GM19324 (cell line): ENCODE measurements at regions not wholly inside any gene's neighbourhood (a gene's known extent, or its start where the extent isn't known, plus 50 kb on each side); places are given as distances from the start of the nearest gene placed in this dataset.
"Not testable (repeated sequence)": the region's sequence is repeated elsewhere in the genome, so short reads cannot be mapped to it uniquely, and the experiment has no call there.

Experiments
- ATAC-seq: cut with Tn5 transposase; IDR thresholded peaks from one replicate; pipeline ENCODE4 v1.9.1; 2021; ENCODE audit warnings: mild to moderate bottlenecking, moderate library complexity; ENCODE audit not compliant: unreplicated experiment, low FRiP score

DNA sequence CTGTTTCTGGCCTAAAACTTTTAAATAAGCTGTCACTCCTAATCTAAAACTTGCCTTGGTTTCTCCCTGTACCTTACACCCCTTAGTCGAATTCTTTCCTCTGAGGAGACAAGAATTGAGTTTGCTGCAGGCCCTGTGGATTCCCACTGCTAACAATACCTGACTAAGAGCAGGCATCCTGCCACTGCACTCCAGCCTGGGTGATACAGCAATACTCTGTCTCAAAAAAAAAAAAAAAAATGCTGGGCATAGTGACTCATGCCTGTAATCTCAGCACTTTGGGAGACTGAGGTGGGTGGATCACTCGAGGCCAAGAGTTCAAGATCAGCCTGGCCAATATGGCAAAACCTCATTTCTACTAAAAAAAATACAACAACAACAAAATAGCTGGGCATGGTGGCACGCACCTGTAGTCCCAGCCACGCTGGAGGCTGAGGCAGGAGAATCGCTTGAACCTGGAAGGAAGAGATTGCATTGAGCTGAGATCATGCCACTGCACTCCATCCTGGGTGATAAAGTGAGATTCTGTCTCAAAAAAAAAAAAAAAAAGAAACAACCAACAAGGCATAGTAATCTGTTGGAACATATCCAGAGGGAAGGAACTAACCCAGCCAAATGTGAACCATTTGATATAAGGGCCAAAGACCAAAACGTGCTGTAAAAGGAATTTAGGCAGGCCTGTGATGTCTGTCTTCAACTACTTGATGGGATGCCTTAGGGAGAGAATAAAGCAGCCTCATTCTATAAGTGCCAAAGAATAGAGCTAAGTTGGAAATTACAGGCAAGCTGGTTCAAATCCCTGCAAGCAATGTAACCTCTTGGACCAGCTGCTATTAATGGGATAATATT is 732.7 kb upstream of the AUTS2 start:
- no peak for ATAC-seq

DNA sequence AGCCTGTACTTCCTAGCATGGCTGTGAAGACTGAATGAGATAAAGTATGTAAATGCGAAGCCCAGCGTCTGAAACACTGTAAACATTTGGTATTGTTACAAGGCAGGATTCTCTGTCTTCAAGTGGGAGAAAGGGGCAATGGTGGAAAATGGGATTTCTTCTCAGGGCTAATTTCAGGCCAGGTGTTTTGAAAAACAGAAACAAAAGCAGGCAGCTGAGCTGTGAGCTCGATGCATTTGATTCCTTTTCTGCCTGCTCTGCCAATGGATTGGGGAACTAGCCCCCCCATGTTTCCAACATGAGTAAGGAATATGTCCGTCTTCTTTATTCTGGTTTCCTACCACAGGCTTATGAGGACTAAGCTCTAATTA is 732.1 kb upstream of the AUTS2 start:
- ATAC-seq: no peak

DNA sequence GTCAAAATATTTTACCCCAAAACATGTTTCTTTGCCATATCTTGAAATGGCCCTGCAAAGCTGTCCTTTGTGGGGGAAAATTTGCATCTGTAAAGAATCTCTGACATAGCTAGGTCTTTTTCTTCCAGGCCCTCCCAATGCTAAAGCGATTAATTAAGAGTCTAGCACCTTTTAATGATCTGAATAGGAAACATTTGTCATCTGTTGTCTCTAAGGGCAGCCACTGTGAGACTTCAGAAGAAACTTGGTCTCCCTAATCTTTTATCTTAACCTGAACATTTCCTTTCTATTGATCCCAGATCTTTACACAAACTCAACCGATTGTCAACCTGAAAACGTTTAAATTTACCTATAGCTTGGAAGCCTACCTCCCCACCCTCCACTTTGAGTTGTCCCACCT is 731.6 kb upstream of the AUTS2 start:
- ATAC-seq: not testable (repeated sequence)

- no peak for ATAC-seq
These were observed 729.3 kb upstream of the AUTS2 start for GRCh38 chr7:68868978-68869377.

DNA sequence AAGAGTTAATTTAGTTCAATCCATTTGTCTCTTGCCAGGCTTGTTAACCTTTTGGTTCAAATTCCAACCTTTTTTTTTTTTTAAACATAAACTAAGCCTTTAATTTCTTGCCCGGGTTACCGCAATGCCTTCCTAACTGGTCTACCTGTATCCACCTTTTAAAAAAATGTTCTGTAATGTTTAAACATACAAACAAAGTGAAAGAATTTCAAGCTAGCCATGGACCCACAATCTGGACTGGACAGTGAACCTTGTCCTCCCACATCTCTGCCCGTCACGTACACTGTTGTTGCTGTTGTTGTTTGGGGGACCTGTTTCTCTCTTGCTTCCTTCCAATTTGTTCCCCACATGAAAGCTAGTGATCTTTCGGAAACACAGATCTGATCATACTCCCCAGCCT is 724.7 kb upstream of the AUTS2 start:
- no peak for ATAC-seq

- no peak for ATAC-seq
These were observed 722.4 kb upstream of the AUTS2 start for GRCh38 chr7:68875857-68876256.

DNA sequence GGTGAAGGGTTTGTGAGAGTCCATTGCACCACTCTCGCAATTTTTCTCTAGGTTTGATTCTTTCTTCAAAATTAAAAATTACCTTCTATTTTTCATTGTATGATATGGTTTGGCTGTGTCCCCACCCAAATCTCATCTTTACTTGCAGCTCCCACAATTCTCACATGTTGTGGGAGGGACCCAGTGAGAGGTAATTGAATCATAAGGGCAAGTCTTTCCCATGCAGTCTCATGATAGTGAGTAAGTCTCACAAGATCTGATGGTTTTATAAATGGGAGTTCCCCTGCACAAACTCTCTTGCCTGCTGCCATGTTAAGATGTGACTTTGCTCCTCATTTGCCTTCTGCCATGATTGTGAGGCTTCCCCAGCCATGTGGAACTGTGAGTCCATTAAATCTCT is 711.2 kb upstream of the AUTS2 start:
- not testable (repeated sequence) for ATAC-seq

DNA sequence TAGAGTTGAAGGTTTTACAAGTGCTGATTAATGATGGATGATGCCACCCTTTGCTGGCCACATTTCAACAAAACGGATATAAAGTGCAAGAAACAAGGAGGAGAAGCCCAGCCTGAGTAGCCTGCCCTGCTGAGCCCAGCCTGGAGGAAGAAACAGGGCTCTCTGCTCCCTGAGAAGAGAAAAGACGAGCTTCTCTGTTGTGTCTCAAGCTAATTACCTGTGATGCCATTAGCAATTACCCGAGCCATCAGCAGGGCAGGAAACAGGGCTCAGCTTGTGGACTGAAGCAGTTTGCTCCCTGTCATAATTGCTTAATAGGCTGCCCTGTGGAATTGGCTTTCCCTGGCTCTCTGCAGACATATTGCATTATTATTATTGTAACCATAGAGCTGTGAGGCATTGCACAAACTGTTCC is 709.3 kb upstream of the AUTS2 start:
- ATAC-seq: no peak

DNA sequence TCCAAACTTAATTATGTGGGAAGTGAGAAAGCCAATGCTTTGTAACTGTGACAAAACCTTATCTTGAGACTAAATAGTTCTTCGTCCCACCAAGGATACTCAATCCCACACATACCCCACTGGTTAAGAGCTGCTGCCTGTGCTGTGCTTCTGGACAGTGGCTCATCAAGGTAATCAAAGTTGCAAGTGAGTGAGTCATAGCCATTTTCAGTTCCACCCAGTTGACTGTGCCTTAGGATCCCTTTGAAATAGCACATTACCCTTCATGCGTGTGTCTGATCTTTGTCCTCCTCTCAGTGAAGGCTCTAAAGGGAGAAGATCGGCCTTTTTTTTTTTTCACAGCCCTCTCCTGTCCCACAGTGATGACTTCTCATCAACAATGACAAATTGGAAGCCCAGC is 706.0 kb upstream of the AUTS2 start:
- ATAC-seq: no peak

DNA sequence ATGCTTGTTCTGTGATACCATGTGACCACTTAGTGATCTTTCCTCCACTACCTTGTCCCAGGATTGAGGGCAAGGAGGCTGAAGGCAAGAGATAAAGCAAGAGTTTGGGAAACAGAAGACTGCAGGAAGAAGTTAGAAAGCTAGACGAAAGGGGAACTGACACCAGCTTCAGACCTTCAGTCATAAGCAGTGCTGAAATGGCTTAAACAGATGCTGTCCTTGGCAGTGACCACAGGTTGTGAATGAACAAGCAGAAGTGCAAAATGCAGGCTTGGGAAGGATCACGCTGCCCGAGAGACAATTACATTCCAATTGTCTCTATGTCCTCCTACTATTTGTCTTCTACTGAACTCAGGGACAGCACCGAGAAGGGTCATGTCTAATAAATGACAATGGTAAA is 704.9 kb upstream of the AUTS2 start:
- ATAC-seq: no peak

DNA sequence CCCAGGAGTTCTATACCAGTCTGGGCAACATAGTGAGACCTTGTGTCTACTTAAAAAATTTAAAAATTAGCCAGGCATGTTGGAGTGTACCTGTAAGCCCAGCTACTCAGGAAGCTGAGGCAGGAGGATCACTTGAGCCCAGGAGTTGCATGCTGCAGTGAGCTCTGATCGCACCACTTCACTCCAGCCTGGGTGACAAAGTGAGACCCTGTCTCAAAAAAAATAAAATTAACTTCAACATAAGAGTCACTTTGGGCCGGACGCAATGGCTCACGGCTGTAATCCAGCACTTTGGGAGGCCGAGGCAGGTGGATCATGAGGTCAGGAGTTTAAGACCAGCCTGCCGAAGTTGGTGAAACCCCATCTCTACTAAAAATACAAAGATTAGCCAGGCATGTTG is 699.1 kb upstream of the AUTS2 start:
- ATAC-seq: not testable (repeated sequence)

- ATAC-seq: no peak
These were observed 698.2 kb upstream of the AUTS2 start for GRCh38 chr7:68900096-68900495.

DNA sequence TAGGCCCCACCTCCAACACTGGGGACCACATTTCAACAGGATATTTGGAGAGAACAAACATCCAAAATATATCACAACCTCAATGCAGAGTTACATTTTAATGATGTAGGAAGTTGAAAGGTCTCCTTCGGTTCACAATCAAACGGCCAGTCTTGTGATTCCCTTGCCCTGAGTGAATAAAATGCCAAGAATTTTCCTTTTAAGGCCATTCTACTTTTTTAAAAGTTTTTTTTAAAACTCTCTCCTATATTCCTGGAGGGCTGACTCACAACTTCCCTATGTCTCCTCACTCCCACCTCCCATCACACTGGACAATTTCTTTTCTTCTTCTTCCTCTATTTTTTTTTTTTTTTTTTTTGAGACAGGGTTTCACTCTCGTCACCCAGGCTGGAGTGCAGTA is 693.6 kb upstream of the AUTS2 start:
- ATAC-seq: no peak

- ATAC-seq: no peak
These were observed 686.5 kb upstream of the AUTS2 start for GRCh38 chr7:68911754-68912153.

GRCh38 chr7:68914006-68914405 is 684.3 kb upstream of the AUTS2 start:
- ATAC-seq: no peak

GRCh38 chr7:68917041-68917651 is 681.1 kb upstream of the AUTS2 start:
- ATAC-seq: no peak

GRCh38 chr7:68918621-68919020 is 679.7 kb upstream of the AUTS2 start:
- ATAC-seq: no peak

- no peak for ATAC-seq
These were observed 675.4 kb upstream of the AUTS2 start for GRCh38 chr7:68922850-68923249.

DNA sequence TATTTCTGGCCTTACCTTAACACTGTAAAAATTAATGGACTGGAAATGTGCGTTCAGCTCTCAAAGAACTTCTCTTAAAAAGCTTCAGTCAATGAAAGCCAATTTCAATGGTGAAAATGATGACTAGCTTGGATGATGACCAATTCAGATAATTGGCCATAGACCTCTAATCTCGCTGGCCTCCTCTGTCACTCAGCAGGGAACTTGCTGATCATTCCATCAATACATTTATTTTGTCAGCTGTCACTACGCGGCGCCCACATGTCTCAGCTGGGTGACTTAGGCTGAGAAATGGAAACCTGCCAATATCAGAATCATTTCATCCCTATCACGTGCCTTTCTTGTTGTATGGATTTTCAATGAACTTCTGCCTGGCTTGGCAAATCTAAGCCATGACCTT is 673.0 kb upstream of the AUTS2 start:
- no peak for ATAC-seq

- ATAC-seq: no peak
These were observed 668.5 kb upstream of the AUTS2 start for GRCh38 chr7:68929781-68930261.

DNA sequence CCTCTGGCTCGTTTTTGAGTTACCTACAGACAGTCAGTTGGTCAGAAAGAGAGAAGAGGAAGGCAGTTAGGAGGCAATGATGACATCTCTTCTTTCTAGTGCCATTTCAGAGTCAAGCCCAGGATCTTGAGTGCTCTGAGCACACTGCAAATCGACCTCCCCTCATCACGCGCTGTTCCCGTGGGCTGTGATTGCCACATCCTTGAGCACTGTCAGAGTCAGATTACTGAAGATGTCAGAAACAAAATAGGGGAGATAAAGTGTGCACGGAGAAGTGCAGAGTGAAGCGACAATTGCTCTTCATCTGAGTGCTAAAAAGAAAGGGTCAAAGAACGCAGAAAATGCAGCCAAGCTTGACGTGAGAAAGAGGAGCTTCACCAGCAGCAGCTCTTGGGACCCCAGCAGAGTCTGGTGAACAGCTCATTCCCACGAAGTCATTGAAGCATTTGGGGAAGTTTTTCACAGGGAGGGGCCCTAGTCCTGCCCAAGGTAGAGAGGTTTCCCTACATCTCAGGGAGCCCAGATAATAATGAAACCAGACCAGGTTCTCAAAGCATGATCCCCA is 661.7 kb upstream of the AUTS2 start:
- ATAC-seq: no peak

DNA sequence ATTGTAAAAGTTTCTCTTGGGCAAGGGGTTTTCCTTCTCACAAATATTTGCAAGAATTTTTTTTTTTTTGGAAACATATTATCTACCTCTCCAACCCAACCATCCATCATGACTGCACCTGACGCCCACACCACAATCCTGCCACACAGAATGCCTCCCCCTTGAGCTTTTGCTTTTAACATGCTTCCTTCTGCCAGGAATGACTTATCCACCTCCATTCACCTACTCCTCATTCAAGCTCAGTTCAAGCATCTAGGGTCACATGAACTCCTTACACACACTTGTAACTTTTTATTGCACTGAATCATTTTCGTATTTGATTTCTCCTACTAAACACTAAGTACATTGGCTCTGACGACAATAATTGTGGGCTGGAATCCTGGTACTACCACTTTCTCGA is 660.1 kb upstream of the AUTS2 start:
- ATAC-seq: no peak
